Activated naive CD8-positive, alpha-beta T cell treated with anti-CD3 and anti-CD28 coated beads, Interleukin-2, amount 50 U/mL, for 24 hours (primary cell): ENCODE measurements at regions not wholly inside any gene's neighbourhood (a gene's known extent, or its start where the extent isn't known, plus 50 kb on each side); places are given as distances from the start of the nearest gene placed in this dataset.
A peak's percentile ranks its signal among the peaks of the same experiment; 100 is the strongest.

Experiments used
- ATAC-seq: fragments of 150-1000 bp; cut with Tn5 transposase; one replicate; pipeline ENCODE4 v1.10.0; 2021
- DNase-seq: peaks from one replicate; pipeline ENCODE4 v3.0.0; 2021
- H3K27ac Mint-ChIP-seq: one replicate; pipeline ENCODE4 v1.8.0; 2021; ENCODE audit warnings: mild to moderate bottlenecking, mixed read lengths
- H3K27me3 Mint-ChIP-seq: one replicate; pipeline ENCODE4 v1.8.0; 2021; ENCODE audit warnings: mixed read lengths
- H3K36me3 Mint-ChIP-seq: one replicate; pipeline ENCODE4 v1.8.0; 2021; ENCODE audit warnings: low read depth, mixed read lengths
- H3K4me1 Mint-ChIP-seq: one replicate; pipeline ENCODE4 v1.8.0; 2021; ENCODE audit warnings: mixed read lengths
- H3K4me3 Mint-ChIP-seq: one replicate; pipeline ENCODE4 v1.8.0; 2021; ENCODE audit warnings: mild to moderate bottlenecking, moderate library complexity, mixed read lengths
- H3K9me3 Mint-ChIP-seq: one replicate; pipeline ENCODE4 v1.8.0; 2021; ENCODE audit warnings: mixed read lengths

DNA sequence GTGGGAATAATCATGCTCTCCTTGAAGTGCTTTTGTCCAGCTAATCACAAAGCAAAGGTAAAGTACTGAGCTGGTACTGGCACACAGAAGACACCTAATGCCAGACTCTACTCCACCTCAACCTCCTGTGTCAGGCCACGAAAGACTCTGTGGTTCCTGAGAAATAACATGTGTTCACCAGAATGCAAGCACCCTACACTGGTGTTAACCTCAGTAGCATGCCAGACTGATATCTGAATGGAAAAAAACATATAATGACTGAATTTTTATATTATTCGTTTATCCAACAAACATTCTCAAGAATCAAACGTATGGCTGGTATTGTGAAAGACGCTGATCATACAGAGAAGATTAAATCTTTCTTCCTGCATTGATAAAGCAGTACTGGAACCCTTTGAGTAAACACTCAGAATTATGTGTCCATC is 97.1 kb upstream of the IFNE start:
- Mint-ChIP-seq H3K4me1 (peaks cover 52% of the 10 kb centered on the region), H3K27me3 (no peaks in the 10 kb centered on the region), H3K4me3 (peak overlapping the region; percentile 67), H3K9me3 (no peaks in the 10 kb centered on the region), H3K36me3 (no peaks in the 10 kb centered on the region), H3K27ac (peak overlapping the region; percentile 74)
- DNase-seq (peak; percentile 17), ATAC-seq (peak; percentile 83)

DNA sequence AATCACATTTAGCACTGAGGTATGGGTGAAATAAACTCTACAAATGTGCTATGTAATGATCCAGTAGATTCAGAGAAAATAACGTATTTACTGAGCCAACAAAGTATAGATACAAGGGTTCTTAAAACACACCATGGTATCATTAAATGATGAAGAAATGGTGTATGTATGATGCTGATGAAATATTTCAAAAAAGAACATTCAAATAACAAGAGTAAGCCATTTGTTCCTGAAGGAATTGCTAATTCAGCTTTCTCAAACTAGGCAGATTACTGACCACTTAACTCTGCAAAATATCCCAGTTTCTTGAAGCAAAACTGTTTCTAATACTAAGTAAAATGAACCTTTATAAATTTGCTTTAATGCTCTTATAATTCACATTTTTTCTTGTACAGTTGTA is 97.6 kb upstream of the IFNE start:
- ATAC-seq (no peak), DNase-seq (no peak)
- no peaks in the 10 kb centered on the region for H3K9me3 Mint-ChIP-seq
- no peak overlapping the region for H3K4me3 Mint-ChIP-seq
- H3K4me1 Mint-ChIP-seq: peaks cover 52% of the 10 kb centered on the region
- H3K36me3 Mint-ChIP-seq: no peaks in the 10 kb centered on the region
- no peak overlapping the region for H3K27ac Mint-ChIP-seq
- H3K27me3 Mint-ChIP-seq: no peaks in the 10 kb centered on the region

DNA sequence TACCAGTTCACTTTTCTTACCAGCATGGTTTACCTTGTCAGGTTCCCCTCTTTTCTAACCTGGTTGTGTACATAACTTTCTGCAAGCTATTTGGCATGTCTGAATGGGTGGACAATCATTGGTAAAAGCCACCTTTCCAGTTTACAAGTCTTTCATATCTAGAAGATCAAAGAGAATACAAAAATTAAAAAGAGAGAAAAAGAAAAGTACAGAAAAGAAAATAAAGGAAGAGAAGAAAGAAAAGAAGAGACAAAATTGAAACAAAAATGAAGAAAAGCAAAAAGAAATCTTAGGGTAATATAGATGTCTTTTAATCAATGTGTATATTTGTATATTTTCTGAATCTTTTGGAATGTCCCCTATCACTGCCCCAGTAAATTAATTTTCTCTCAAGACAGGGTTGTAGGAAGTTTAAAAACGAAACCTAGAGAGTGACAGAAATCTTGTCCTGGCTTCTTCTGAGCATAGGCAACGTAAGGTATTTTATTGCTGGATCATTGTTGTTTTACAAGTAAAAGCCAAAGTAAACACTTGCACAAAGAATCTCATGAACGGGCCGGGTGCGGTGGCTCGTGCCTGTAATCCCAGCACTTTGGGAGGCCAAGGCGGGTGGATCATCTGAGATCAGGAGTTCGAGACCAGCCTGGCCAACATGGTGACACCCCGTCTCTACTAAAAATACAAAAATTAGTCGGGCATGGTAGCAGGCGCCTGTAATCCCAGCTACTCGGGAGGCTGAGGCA is 98.7 kb upstream of the IFNE start:
- no peaks in the 10 kb centered on the region for H3K27me3 Mint-ChIP-seq
- no peaks in the 10 kb centered on the region for H3K36me3 Mint-ChIP-seq
- no peak for ATAC-seq
- H3K27ac Mint-ChIP-seq: no peak overlapping the region
- no peak for DNase-seq
- H3K9me3 Mint-ChIP-seq: no peaks in the 10 kb centered on the region
- no peak overlapping the region for H3K4me3 Mint-ChIP-seq
- H3K4me1 Mint-ChIP-seq: peaks cover 52% of the 10 kb centered on the region

DNA sequence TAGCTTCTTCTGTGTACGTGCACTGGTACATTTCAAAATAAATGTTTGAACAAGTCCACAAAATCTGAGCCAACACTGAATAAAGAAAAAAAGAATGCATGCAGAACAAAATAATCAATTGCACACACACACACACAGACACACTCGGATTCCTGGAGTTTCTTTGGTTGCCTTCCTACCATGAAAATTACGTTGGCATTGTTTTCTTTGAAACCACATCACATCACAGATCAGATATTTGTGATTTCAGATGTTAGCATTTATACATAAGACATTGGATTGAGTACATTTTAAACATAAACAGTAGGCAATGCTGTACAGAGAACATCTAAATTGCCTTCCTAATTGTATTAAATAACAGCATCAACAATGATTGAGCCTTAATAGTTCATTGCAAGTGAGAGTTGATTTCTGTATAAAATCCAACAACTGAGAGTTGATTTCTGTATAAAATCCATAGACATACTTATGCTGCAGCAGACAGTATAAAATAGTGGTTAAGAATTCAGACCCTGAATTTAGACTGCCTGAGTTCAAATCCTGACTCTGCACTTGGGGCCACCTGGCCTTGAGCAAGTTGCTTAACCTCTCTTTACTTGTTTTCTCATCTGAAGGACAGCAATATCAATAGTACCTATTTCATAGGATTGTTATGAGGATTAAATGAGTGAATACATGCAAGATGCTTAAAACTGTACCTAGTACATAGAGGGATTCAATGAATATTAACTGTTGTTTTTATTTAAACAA is 101.7 kb upstream of the IFNE start:
- Mint-ChIP-seq H3K27ac (no peak overlapping the region), H3K27me3 (no peaks in the 10 kb centered on the region), H3K4me3 (no peak overlapping the region), H3K36me3 (no peaks in the 10 kb centered on the region), H3K4me1 (peaks cover 27% of the 10 kb centered on the region), H3K9me3 (no peaks in the 10 kb centered on the region)
- ATAC-seq (no peak), DNase-seq (no peak)

DNA sequence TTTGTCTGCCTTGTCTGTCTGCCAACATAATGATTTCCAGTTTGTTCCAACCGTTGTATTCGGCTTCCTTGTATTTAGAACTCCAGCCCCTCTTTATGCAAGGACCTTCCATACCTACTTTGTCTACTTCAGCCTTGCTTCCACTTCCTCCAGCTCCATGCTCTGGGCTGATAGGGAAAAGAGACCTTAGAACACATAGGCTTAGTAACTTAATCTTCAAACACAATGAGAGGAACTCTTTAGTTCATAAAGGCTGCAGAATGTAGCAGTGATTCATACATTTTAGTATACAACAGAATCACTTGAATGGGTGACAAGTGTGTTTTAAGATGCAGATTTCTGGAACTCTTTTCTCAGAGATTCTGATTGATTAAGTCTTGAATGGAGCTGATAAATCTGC is 102.8 kb upstream of the IFNE start:
- no peak overlapping the region for H3K27ac Mint-ChIP-seq
- peaks cover 3% of the 10 kb centered on the region for H3K9me3 Mint-ChIP-seq
- ATAC-seq (no peak), DNase-seq (no peak)
- no peaks in the 10 kb centered on the region for H3K36me3 Mint-ChIP-seq
- no peaks in the 10 kb centered on the region for H3K27me3 Mint-ChIP-seq
- no peak overlapping the region for H3K4me3 Mint-ChIP-seq
- peaks cover 19% of the 10 kb centered on the region for H3K4me1 Mint-ChIP-seq

DNA sequence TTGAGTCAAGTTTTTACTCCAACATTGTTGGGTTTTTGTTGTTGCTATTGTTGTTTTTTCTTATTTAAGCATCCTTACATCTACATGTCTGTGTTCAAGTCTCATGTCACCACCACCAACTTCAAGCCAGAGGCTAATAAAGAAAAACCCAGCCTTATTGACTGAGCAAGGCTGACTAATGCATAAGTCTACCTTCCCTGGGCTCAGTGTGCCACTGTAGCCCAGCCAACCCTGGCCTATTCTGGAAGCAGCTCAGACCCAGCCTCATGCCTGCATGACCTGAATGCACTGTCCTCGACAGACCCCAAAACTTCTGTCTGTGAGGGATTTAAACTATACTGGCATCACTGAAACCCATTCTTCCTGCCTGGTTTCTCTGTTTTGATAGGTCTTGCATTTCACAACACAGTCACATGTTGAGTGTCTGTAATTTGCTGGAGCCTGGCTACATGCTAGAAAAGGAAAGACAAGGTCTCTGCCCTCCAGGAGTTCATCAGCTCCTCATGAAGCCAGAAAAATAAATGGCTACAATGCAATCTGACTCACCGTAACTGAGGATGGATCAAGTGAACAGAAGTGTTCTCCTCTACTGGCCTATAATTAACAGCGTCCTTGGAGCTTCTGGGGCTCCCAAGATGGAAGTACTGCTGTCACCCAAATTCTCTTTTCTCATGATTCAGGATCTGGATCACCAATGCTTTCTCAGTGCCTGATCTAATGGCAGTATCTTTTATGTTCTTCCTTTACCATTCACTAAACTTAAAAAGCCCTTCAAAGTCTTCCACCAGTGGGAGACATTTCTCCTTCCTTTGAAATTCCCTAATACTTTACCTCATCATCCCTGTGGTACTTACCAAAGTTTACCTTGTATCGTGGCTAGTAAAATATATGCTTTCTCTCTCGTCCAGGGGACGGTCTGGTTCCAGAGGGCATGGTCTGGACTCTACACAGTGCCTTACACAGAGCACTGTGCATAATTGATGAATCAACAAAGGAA is 103.9 kb upstream of the IFNE start:
- ATAC-seq (no peak), DNase-seq (no peak)
- H3K9me3 Mint-ChIP-seq: peaks cover 3% of the 10 kb centered on the region
- no peaks in the 10 kb centered on the region for H3K27me3 Mint-ChIP-seq
- peaks cover 24% of the 10 kb centered on the region for H3K4me1 Mint-ChIP-seq
- no peak overlapping the region for H3K27ac Mint-ChIP-seq
- H3K4me3 Mint-ChIP-seq: no peak overlapping the region
- H3K36me3 Mint-ChIP-seq: no peaks in the 10 kb centered on the region

DNA sequence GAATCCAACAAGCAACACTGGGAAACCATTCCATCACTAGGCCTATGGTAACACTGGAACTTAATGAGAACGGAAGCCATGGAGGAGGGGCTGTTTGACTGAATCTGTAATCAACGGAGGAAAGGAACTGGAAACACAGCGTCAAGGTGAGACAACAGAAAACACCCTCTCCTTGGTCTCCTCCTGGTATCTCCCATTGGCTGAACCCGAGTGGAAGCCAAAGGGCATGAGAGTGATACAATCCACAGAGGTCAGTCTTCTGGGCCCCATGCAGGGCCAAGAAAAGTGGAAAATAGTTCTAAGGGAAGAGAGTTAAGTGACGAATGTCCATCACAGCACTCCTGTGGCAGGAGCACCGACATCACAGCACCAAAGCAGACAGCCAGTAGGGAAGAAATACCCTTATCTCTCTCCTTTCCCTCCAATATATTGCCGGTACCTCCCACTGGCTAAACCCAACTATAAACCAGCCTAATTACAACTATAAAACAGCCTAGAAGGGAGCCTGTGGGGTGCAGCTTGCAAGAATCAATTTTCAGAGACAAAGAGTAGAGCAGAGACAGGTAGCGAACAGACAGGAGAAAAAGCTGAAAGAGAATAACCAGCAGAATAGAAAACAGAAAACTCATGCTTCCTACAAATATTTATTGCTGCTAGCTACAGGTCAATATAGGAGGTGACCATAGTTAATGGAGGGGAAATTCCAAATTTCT is 107.4 kb upstream of the IFNE start:
- no peak for ATAC-seq
- Mint-ChIP-seq H3K4me1 (peaks cover 35% of the 10 kb centered on the region), H3K27me3 (no peaks in the 10 kb centered on the region)

DNA sequence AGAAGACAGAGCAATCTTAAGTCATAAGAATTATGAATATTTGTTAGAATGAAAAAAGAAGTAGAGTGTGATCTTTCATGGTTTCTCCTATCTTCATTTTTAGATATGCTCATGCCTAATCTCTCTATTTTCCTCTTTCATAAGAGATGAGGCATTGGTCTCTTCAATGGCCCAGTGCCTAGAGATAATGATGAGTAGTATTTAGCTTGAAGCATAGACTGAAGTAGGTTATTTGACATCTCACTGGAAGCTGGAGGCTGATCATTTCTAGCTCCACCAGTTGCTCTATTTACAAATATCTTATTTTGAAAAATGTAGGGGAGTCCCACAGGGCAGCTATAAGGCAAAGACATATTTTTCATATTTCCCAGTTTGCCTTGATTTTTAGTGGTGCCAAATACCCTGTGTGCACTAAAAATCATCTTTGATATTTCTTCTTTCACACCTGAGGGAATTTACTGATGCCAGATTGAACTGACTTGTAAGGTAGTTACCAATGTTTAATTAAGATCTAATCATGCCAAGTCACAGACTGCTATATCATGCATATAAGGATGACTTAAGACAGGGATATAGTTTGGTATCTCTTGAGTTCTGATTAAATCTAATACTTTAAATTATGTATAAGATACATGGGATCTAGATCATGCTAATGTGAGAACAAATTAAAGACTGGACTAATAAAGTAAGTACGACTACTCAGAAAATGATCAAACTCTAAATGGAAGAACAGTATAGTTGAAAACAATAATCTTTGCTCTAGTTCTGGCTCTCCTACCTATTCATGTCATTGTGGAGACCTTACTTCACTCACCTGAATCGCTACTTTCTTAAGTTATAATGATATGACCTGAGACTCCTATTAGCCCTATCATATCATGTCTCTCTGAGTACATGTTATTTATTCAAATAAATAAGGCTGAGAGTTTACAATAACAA is 108.2 kb upstream of the IFNE start:
- H3K36me3 Mint-ChIP-seq: no peaks in the 10 kb centered on the region

More for the DNA sequence above, 107.4 kb upstream of the IFNE start:
- H3K27ac Mint-ChIP-seq: no peak overlapping the region
- DNase-seq: no peak
- no peaks in the 10 kb centered on the region for H3K36me3 Mint-ChIP-seq
- H3K4me3 Mint-ChIP-seq: no peak overlapping the region
- H3K9me3 Mint-ChIP-seq: peaks cover 3% of the 10 kb centered on the region

DNA sequence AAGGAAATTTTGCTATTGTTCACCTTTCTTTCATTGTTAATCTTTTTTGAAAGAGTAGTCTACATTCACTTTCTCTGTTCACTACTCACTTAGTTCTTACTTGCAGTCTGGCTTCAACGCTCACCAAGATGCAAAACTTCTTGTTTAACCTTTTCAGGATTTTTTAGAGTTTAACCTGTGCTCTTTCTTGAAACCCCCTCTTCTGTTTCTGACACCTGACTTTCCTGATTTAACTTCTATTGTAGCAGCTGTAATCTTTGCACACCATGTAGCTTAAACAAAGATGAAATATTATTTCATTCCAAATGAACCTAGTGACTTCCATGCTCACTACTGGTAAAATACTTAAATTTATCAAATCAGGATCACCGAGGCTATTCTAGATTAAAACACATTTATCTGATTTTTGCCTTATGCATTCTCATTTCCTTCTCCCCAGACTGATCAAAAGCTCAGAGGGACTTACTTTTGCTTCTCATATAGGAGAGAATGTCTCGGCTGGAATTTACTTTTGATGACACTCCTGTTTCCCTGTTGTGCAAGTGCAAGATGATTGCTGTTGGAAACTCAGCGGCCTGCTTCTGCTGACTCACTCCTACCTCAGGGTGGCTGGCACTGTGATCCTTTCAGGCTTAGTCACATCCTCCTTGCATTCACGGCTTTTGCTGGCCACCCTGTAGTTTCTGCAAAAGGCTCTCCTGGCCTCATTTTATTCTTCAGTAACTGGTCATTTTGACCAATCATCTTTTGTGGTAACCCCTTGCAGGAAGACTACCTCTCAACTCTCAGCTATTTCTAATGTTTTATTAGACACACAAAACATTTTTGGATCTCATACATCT is 109.3 kb upstream of the IFNE start:
- H3K27ac Mint-ChIP-seq: peak overlapping the region; percentile 73
- ATAC-seq (peak; percentile 100), DNase-seq (peak; percentile 60)
- H3K27me3 Mint-ChIP-seq: no peaks in the 10 kb centered on the region
- peak overlapping the region; percentile 16 for H3K4me3 Mint-ChIP-seq
- H3K36me3 Mint-ChIP-seq: no peaks in the 10 kb centered on the region
- H3K4me1 Mint-ChIP-seq: peaks cover 35% of the 10 kb centered on the region
- peaks cover 3% of the 10 kb centered on the region for H3K9me3 Mint-ChIP-seq

More for the DNA sequence above, 108.2 kb upstream of the IFNE start:
- no peak for ATAC-seq
- Mint-ChIP-seq H3K27me3 (no peaks in the 10 kb centered on the region), H3K9me3 (peaks cover 3% of the 10 kb centered on the region), H3K4me3 (no peak overlapping the region), H3K4me1 (peaks cover 35% of the 10 kb centered on the region), H3K27ac (no peak overlapping the region)
- DNase-seq: no peak

DNA sequence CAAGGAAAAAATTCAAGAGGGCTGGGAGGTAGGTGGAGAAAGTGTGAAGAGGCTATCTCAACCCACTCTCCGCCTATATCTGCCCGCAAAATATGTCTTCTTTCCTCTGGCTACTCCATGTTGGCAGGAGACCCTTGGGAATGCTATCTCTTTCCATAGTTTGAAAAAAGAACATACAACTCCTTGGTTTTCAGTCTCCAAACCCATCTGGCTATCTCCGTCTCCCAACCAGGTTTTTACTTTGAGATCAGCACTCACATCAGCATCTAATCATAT is 109.9 kb upstream of the IFNE start:
- peaks cover 2% of the 10 kb centered on the region for H3K27me3 Mint-ChIP-seq
- peaks cover 35% of the 10 kb centered on the region for H3K4me1 Mint-ChIP-seq
- peaks cover 3% of the 10 kb centered on the region for H3K9me3 Mint-ChIP-seq
- no peaks in the 10 kb centered on the region for H3K36me3 Mint-ChIP-seq
- DNase-seq (no peak), ATAC-seq (no peak)
- H3K4me3 Mint-ChIP-seq: peak overlapping the region; percentile 16
- peak overlapping the region; percentile 73 for H3K27ac Mint-ChIP-seq

DNA sequence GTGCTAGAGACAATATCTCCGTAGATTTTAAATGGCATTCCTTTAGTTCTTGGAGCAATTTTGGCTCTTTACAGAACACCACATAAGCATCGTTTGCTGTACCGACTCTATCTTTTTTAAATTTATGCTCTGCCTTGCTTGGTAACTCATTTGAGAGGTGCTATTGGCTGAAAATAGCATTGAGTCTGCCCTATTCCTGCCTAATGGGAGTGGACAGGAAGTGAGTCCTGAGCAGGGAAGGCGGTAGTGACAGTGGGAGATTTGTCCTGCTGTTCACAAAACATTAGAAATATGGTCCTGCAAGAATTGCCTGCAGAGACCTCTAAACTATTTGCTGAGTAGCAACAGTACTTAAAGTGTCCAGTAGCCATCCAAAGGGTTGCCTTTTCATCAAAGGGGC is 115.2 kb upstream of the IFNE start:
- no peaks in the 10 kb centered on the region for H3K9me3 Mint-ChIP-seq
- H3K4me3 Mint-ChIP-seq: no peak overlapping the region
- H3K27me3 Mint-ChIP-seq: peaks cover 2% of the 10 kb centered on the region
- no peak for DNase-seq
- no peaks in the 10 kb centered on the region for H3K36me3 Mint-ChIP-seq
- ATAC-seq: no peak
- no peak overlapping the region for H3K27ac Mint-ChIP-seq
- peaks cover 9% of the 10 kb centered on the region for H3K4me1 Mint-ChIP-seq

DNA sequence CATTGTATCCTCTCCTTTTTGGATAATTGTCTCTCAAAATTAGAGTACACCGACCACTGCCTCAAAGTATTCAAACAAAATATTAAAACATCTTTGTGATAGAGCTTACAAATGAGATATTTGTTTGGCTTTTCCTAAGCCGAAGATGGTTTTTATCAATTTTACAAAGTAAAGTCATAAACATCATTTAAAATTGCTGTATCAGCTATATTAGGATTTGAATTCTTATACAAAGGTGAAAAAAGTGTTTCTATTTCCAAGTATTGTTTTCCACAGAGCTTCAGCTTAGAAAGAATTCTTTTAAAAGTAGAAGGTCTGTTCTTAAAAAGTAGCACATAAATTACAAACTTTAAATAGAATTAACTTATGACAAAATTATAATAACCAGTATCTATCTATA is 116.6 kb upstream of the IFNE start:
- H3K9me3 Mint-ChIP-seq: no peaks in the 10 kb centered on the region
- peaks cover 2% of the 10 kb centered on the region for H3K27me3 Mint-ChIP-seq
- DNase-seq (no peak), ATAC-seq (no peak)
- H3K27ac Mint-ChIP-seq: no peak overlapping the region
- no peaks in the 10 kb centered on the region for H3K36me3 Mint-ChIP-seq
- peaks cover under 1% of the 10 kb centered on the region for H3K4me1 Mint-ChIP-seq
- H3K4me3 Mint-ChIP-seq: no peak overlapping the region
